Endodermal cell (in vitro differentiated cells): ENCODE measurements at regions not wholly inside any gene's neighbourhood (a gene's known extent, or its start where the extent isn't known, plus 50 kb on each side); places are given as distances from the start of the nearest gene placed in this dataset.

Source experiments
- DNase-seq: peaks from one replicate; pipeline ENCODE4 v3.0.0-alpha.2; 2017
- H3K27ac ChIP-seq: 2 replicates; pipeline ENCODE4 v1.5.1; 2013; ENCODE audit warnings: mild to moderate bottlenecking, low read depth, low read length, moderate library complexity
- H3K27me3 ChIP-seq: 2 replicates; pipeline ENCODE4 v1.6.1; 2013; ENCODE audit warnings: mild to moderate bottlenecking, low read length, moderate library complexity; ENCODE audit not compliant: insufficient read depth, control insufficient read depth, poor library complexity, severe bottlenecking
- H3K36me3 ChIP-seq: 2 replicates; pipeline ENCODE4 v1.7.0; 2013; ENCODE audit warnings: mild to moderate bottlenecking, low read length, moderate library complexity; ENCODE audit not compliant: control insufficient read depth, insufficient read depth
- H3K4me1 ChIP-seq: one replicate; pipeline ENCODE4 v1.7.0; 2013; ENCODE audit warnings: low read length; ENCODE audit not compliant: control insufficient read depth, insufficient read depth
- H3K4me3 ChIP-seq: 2 replicates; pipeline ENCODE4 v1.5.1; 2013; ENCODE audit warnings: mild to moderate bottlenecking, low read length, moderate library complexity
- H3K9ac ChIP-seq: 2 replicates; pipeline ENCODE4 v1.6.1; 2013; ENCODE audit warnings: mild to moderate bottlenecking, low read length, moderate library complexity; ENCODE audit not compliant: poor library complexity, severe bottlenecking; ENCODE audit errors: extremely low read depth
- H3K9me3 ChIP-seq: 2 replicates; pipeline ENCODE4 v1.6.1; 2013; ENCODE audit warnings: mild to moderate bottlenecking, low read length, moderate library complexity; ENCODE audit not compliant: control insufficient read depth
- H3K27ac Mint-ChIP-seq: 2 replicates; pipeline ENCODE4 v1.8.0; 2020; ENCODE audit warnings: mixed read lengths
- H3K27me3 Mint-ChIP-seq: 2 replicates; pipeline ENCODE4 v1.8.0; 2021; ENCODE audit warnings: mild to moderate bottlenecking, mixed read lengths; ENCODE audit not compliant: insufficient read depth
- H3K36me3 Mint-ChIP-seq: 2 replicates; pipeline ENCODE4 v1.8.0; 2020; ENCODE audit warnings: low read depth, mixed read lengths
- H3K4me1 Mint-ChIP-seq: 2 replicates; pipeline ENCODE4 v1.8.0; 2020; ENCODE audit warnings: mixed read lengths
- H3K4me3 Mint-ChIP-seq: 2 replicates; pipeline ENCODE4 v1.8.0; 2020; ENCODE audit warnings: mild to moderate bottlenecking, moderate library complexity, mixed read lengths
- H3K9me3 Mint-ChIP-seq: 2 replicates; pipeline ENCODE4 v1.8.0; 2020; ENCODE audit warnings: mild to moderate bottlenecking, mixed read lengths
- CTCF ChIP-seq: fragments of 200-600 bp; sonication (generic); conservative IDR thresholded peaks from 2 replicates; pipeline ENCODE4 v1.5.0; 2021; ENCODE audit warnings: antibody characterized with exemption, mild to moderate bottlenecking
- WGBS, 2 experiments: methylation state at CpG; one replicate each; pipeline versions ENCODE4 v1.1.5 to v1.1.7; 2013; ENCODE audit warnings: missing lambda C conversion rate in 2 of 2, mixed read lengths in 1 of 2; ENCODE audit not compliant: insufficient coverage in 1 of 2, insufficient read length in 1 of 2; 5-methylcytosine and 5-hydroxymethylcytosine counted together

GRCh38 chr5:39520232-39520572 lies 95.4 kb upstream of the DAB2 start:
- Mint-ChIP-seq H3K9me3 (peaks cover 9% of the 10 kb centered on the region), H3K4me3 (no peak overlapping the region), H3K36me3 (no peaks in the 10 kb centered on the region), H3K4me1 (peaks cover 8% of the 10 kb centered on the region), H3K27ac (no peak overlapping the region), H3K27me3 (no peaks in the 10 kb centered on the region)
- Histone ChIP-seq H3K9ac (no peak overlapping the region), H3K4me1 (no peaks in the 10 kb centered on the region), H3K27me3 (no peaks in the 10 kb centered on the region), H3K9me3 (no peaks in the 10 kb centered on the region), H3K36me3 (no peaks in the 10 kb centered on the region), H3K4me3 (no peak overlapping the region), H3K27ac (no peak overlapping the region)
- no peak for DNase-seq
- TF ChIP-seq CTCF = no peak
- 94% methylated on average over 3 of the region's 3 CpGs; no CpG with 5 or more reads in 1 of the 2 experiments for WGBS, 2 experiments

GRCh38 chr5:39519566-39520231 lies 94.9 kb upstream of the DAB2 start:
- H3K4me1 Mint-ChIP-seq = peaks cover 8% of the 10 kb centered on the region
- no peaks in the 10 kb centered on the region for H3K27me3 Mint-ChIP-seq

GRCh38 chr5:39519079-39519478 lies 94.3 kb upstream of the DAB2 start:
- Histone ChIP-seq H3K36me3 (no peaks in the 10 kb centered on the region), H3K9me3 (no peaks in the 10 kb centered on the region), H3K4me1 (no peaks in the 10 kb centered on the region), H3K27me3 (no peaks in the 10 kb centered on the region), H3K4me3 (no peak overlapping the region), H3K27ac (no peak overlapping the region), H3K9ac (no peak overlapping the region)
- no peak for TF ChIP-seq CTCF
- peaks cover 8% of the 10 kb centered on the region for H3K4me1 Mint-ChIP-seq
- peaks cover 9% of the 10 kb centered on the region for H3K9me3 Mint-ChIP-seq
- H3K4me3 Mint-ChIP-seq = no peak overlapping the region
- H3K27me3 Mint-ChIP-seq = no peaks in the 10 kb centered on the region
- DNase-seq = no peak
- no peaks in the 10 kb centered on the region for H3K36me3 Mint-ChIP-seq
- no peak overlapping the region for H3K27ac Mint-ChIP-seq

More at GRCh38 chr5:39519566-39520231, 94.9 kb upstream of the DAB2 start:
- Histone ChIP-seq H3K9me3 (no peaks in the 10 kb centered on the region), H3K27ac (no peak overlapping the region), H3K4me1 (no peaks in the 10 kb centered on the region), H3K36me3 (no peaks in the 10 kb centered on the region), H3K4me3 (no peak overlapping the region), H3K9ac (no peak overlapping the region), H3K27me3 (no peaks in the 10 kb centered on the region)
- DNase-seq = no peak
- Mint-ChIP-seq H3K27ac (no peak overlapping the region), H3K36me3 (no peaks in the 10 kb centered on the region), H3K4me3 (no peak overlapping the region), H3K9me3 (peaks cover 9% of the 10 kb centered on the region)
- 80 to 100% methylated on average over 1 to 2 of the region's 3 CpGs for WGBS, 2 experiments
- no peak for TF ChIP-seq CTCF
